GM19328 (cell line): ENCODE measurements at regions not wholly inside any gene's neighbourhood (a gene's known extent, or its start where the extent isn't known, plus 50 kb on each side); places are given as distances from the start of the nearest gene placed in this dataset.

Experiments used
- ATAC-seq: cut with Tn5 transposase; IDR thresholded peaks from one replicate; pipeline ENCODE4 v1.9.1; 2021; ENCODE audit warnings: mild to moderate bottlenecking, moderate library complexity; ENCODE audit not compliant: unreplicated experiment

DNA sequence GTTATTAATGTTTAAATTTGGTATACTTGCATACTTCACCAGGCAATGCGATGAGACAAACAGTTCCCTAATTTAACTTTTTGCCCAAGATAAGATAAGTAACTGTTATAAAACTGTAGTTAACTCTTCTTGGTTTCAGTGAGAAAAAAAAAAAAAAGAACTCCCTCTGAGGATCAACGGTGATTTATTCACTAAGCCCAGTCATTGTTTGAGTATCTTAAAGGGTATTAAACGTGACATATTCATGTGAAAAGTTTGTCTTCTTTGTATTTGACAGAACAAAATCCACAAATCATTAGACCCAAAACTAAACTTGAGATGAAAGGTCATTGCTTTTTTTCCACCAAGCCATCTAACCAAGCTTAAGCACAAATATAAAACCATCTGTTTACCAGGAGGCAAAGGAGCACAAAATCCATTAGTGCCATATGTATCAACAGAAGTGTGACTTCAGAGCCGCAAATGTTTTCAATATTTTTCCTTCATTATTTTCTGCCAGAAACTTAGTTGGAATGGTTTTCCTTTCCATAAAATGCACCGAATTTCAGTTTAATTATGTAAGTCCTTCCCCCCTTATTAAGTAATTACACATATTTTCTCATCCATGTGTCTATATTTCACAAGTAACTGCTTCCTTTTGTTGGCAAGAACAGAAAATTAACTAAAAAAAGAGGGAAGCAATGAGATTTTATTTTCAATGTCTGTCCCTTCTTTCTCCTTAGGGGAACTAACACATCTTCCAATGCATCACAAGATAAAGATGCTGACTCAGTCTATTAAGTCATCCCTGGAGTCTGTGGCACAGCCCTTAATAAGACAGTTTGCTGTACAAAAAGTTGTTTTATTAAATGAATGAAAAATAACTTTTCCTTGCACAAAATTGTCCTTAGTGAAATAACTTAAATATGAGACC is 92.2 kb upstream of the RAP2B start:
- ATAC-seq: no peak

DNA sequence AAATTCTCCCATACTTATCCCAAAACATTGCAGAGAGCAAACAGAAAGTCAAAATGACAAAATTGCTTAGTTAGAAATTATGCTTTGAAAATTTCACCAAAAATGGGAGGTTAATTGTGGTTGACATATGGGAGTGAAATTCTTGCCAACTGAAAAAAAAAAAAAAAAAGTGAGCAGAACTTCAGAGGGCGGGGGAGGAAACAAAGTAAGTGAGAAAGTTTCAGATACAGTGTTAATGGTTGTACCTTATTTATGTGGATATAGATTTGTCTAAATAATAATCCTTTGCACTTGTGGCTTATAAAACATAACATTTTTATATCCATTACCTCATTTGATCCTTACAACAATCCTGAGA is 91.5 kb upstream of the RAP2B start:
- ATAC-seq: no peak

DNA sequence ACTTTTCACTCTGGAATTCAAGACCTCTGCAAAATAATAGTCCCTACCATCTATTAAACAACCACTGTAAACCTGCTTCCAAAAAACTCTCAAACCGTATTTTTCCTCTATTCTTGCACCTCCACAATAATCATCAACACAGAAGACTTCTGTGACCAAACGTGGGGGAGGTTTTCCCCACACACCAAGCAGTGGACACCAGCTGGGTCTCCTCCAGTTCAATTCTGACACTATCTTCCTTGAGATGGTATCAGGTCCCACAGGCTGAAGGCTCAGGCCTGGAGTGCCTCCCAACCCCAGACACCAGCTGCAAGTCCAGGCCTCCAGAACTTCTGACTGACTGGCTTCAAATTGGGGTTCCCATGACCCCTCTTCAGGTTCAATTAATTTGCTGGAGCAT is 89.6 kb upstream of the RAP2B start:
- ATAC-seq: no peak

DNA sequence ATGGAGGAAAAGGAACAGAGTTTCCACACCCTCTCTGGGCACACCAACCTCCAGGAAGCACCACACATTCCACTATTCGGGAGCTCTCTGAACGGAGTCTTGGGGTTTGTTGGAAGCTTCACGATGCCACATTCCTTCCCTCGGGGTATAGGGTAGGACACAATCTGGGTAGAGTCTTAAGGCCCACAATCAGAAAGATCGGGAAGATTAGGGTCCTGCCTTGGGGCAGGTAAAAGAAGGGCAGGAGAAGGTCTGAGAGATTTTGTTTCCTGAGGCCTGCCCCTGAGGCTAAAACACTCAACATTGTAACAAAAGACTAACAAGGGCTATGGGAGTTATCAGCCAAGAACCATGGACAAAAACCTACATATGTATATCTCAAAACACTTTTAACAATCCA is 89.2 kb upstream of the RAP2B start:
- ATAC-seq: no peak

DNA sequence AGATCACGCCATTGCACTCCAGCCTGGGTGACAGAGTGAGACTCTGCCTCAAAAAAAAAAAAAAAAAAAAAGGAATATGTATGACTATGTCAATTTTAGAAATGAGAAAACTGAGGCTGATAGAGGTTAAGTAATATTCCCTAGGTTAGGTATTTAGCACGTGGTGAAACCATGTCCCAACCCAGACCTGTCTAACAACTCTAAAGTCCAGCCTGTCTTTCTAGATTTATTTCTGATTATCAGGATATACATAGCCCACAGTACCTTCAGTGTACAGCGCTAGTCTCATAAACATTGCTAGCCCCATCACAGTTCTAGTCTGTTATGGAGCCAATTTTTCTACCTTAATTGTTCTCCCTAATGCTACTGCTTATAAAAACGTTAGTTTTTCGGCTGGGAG is 88.4 kb upstream of the RAP2B start:
- ATAC-seq: no peak

DNA sequence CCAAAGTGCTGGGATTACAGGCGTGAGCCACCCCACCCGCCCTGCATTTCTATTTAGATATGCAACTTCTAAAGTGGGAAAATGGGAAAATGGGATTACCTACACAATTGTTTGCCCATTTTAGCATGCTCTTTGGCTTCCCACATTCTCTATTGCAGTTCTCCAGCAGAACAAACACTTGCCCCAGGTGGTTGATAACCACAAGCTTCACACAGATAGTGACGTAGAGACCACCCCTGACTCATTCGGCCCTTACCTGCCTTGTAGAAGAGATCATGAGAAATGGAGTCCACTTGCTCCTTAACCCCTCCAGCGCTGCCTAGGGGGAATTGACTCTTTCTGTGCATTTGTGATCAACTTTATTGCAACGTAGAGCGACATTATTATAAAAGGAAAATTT is 83.2 kb upstream of the RAP2B start:
- ATAC-seq: no peak

DNA sequence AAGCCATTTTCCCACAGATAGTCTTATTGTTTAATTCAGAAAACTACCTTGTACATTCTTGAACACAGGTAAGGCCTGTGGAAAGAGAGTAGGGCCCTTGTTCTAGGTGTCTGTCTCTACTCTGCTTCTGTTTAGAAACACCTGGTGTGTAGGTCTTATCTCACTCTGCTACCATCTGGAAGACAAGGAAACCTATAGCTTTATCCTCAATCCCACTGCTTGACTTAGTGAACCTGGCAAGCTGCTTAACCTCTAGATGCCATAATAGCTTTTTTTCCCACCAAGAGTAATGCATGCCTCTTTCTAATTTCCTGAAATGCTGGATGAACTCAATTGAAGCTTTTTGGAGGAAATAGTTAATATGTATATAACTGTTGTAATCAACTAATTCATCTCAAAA is 82.6 kb upstream of the RAP2B start:
- ATAC-seq: no peak

DNA sequence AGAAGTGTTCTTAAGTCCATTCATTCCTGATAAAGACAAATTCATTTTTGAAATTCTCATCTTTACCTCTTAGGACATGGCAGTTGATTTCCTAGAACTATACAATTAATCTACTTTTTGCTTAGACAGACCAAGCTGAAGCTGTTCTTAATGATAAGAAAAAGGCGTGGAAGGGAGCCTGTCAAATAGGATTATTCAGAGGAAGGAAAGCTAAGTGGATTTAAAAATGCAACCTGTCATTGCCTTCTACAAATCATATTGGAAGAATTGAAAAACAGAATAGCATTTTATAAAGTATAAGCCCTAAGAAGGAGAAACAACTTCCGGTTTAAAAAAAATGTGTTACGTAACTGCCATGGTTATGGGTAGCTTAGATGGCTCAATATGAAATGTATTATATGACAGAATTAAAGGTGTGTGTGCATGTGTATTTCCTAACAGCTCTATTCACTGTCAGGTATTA is 81.2 kb upstream of the RAP2B start:
- no peak for ATAC-seq

DNA sequence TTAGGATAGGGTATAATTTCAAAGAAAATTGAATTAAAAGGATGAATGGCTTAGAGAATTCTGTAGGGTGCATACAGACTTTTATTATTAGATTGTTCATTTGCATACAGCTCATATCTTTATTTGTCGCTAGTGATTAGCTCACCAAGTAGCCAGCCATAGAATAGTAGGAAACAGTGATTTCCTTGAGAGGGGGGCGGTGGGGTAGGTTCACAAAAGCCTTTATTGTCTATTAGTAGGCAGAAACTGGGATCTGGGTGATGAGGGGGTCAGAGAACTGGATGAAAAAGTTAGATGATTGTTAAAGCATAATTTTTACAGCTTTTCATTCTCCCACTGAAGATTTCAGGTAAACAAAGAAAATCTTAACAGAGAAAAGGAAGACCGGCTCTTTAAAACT is 77.6 kb upstream of the RAP2B start:
- ATAC-seq: no peak

DNA sequence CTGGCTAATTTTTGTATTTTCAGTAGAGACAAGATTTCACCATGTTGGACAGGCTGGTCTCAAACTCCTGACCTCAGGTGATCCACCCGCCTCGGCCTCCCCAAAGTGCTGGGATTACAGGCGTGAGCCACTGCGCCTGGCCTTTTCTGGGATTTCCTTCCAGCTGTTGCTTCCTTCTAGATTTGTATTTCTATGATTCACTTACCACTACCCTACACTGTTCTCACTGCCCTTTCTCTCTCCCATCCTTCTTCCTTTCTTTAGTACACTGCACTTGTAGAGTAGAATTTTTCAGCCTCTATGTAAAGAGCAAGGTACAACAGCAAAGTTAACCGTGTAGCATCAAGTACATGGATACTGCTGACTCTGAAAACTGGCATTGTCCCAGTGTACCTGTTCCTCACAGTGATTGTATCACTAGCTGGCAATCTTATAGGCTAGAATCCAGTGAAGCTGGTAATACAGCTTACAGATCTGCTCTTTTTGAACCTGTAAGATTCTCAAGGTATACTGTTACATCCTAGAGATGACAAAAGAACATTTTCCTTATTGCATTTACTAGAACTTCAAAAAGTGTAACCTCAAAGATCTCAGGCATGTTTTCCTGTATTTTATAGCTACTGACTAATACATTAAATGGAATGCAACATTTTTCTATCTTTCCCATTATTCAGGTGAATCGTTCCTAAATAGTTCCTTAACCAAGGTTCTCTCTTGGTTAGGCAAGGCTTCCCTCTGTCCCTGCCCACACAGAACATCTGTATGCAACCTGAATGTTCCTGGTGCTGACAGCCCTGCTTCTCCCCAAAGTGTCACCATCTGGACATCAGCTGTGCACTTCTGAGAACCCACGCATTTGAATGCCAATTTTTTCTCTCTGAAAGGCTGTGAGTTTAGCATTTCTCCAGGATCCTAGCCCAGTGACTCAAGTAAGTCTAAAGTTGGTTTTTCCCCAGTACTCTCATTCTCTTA is 74.1 kb upstream of the RAP2B start:
- no peak for ATAC-seq

DNA sequence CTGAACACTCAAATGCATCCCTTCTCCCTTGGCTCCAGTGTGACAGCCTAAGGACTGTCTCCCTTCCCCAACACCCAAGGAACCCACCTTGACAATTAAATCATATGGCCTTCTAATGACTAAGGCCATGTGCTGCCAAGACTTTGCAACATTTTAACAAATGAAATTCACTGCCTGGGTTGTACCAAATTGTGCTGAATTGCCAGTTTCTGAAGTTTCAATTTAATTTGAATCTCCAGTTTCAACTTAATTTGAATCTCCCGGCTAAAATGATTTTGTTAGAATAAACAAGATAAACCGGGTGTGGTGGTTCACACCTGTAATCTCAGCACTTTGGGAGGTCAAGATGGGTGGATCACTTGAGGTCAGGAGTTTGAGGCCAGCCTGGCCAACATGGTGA is 72.4 kb upstream of the RAP2B start:
- no peak for ATAC-seq

DNA sequence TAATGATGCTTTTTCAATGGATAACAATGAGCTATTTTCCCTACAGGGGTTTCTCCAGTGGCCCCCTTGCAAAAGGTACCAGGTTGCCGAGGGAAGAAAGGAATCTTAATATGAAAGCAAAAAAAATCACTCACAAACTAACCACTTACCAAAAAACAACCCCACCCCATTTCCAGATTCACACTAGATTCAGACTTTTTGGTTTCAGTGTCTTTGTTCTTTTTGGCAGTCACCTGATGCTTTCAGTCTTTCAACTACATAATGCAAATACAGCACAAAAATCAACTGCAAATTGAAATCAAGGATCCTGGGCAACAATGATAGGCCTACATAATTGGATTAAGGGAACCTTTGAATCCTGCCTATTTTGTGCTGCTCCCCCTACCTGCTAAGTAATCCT is 71.1 kb upstream of the RAP2B start:
- no peak for ATAC-seq

DNA sequence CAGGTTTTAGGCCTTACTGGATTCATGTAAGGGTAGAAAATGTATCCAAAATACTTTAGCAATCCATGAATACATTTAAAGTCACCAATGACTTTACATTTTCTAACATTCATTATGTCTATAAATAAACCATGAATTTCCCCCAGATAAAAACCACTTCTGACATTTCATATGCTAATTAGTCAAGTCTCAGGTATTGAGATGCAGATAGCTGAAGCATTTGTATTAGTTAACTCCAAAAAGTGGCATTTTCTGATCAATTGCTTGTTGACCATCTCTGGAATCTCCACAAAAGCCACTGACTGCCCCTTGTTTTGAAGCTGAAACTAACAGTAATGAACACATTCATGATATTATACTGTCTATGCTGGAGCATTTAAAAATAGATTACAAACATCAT is 68.4 kb upstream of the RAP2B start:
- ATAC-seq: no peak

DNA sequence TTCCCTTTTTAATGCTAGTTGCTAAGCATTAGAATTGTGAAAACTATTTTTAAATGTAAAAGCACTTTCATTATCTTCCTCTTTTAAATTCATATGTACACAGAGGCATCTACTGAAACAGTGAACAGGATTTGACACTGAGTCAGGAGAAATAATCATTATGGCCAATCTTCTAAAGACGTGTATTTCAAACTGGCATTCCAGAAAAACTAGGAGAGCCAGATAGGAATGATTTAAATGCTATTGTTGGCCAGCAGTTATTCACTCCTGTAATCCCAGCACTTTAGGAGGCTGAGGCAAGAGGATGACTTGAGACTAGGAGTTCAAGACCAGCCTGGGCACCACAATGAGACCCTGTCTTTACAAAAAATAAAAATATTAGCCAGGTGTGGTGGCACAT is 67.6 kb upstream of the RAP2B start:
- ATAC-seq: no peak

DNA sequence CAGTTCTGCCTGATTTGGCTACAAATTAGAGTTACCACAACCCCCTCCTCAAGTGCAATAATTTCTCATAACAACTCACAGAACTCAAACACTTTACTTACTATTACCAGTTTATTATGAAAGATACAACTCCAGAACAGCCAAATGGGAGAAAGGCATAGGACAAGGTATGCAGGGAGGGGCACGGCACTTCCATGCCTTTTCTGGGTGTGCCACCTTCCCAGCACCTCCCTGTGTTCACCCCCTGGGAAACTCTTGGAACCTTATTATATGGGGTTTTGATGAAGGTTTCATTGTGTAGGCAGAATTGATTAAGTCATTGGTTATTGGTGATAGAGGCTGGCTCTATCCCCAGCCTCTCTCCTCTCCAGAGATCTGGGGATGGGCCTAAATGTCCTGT is 66.6 kb upstream of the RAP2B start:
- no peak for ATAC-seq

DNA sequence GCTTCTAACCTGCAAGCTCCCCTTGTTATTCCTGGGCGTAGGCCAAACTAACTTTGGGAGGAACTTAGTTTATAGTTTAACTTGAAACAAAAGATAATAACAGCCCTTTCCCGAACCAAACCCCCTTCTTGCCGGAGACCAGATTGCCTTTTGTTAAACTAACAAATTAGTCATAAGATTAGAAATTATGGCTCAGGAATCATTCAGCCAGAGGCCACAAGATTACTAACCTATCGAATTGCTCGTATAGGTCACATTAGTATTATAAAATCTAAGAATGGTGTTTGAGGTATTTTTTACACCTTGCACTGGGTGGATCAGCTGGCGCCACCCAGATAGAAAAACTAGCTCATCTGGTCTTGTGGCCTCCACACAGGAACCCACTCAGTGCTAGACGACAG is 65.3 kb upstream of the RAP2B start:
- no peak for ATAC-seq

DNA sequence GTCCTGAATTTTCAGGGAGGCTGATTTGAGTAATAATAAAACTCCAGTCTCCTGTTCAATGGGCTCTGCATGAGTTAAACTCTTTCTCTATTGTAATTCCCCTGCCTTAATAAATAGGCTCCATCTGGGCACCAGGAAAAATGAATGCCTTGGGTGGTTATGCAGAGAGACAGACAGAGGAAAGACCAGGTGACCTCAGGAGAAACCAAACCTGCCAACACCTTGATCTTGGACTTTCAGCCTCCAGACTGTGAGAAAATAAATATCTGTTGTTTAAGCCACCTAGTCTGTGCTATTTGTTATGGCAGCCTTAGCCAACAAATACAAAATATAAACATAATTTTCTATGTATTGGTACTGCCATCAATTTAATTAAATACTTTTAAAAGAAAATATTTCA is 64.8 kb upstream of the RAP2B start:
- ATAC-seq: no peak

DNA sequence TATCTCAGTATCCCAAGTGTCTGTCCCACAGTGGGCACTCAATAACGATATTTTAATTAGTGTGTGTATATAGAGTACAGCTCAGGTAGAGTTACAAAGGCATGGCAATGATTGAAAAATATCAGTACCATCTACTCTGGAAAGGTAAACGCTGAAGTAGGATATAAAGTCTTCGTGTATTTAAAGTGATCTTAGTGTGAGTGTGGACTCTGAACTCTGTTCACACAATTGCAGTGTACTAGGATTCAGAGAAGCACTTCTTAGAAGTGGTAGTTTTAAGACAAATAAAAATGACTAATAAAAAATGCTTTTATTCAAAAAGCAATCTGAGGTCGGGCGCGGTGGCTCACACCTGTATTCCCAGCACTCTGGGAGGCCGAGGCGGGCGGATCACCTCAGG is 62.9 kb upstream of the RAP2B start:
- ATAC-seq: no peak

DNA sequence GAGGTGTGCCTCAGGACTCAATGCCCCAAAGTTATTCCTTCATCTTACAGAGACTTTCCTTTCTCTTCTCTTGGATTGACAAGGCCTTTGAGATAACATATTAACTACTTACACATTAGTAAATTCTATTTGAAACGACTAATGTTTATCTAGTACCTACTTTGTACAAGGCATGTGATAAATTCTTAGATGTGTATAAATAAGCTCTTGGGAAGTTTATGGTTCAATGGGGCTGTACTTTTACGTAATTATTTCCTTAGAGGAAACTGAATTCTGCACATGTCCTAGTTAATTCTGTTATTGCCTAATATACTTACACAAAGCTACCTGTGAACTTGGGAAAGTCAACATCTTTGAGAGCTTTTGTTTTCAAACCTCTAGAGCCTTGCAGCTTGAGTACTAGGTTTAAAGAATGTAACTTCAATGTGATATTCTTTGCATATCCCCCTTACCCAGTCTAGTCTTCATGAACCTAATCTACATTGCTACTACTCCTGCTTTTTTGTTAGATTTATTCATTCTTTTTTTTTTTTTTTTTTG is 58.5 kb upstream of the RAP2B start:
- no peak for ATAC-seq

DNA sequence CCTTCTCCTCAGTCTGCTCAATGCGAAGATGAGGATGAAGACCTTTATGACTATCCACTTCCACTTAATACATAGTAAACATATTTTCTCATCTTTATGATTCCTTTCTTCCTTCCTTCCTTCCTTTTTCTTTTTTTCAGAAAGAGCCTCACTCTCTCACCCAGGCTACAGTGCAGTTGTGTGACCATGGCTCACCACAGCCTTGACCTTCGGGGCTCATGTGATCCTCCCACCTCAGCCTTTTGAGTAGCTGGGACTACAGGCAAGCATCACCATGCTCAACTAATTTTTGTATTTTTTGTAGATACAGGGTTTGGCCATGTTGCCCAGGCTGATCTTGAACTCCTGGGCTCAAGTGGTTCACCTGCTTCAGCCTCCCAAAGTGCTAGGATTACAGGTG is 52.0 kb upstream of the RAP2B start:
- ATAC-seq: no peak

DNA sequence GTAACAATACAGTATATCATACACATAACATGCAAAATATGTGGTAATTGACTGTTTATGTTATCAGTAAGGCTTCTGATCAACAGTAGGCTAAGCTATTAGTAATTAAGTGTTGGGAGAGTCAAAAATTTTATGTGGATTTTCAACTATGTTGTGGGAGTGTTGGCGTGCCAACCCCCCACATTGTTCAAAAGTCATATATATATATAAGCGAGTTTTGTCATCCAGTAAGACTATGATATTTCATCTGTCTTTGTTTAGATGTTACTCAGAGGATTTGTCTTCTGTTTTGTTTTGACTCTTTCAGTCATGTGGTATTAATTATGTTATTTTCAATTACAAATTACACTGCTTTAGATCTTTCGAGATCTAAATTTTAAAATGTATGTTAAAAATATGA is 51.0 kb upstream of the RAP2B start:
- ATAC-seq: no peak
